Renal cortex interstitium (tissue), 11 donors: ENCODE measurements at regions not wholly inside any gene's neighbourhood (a gene's known extent, or its start where the extent isn't known, plus 50 kb on each side); places are given as distances from the start of the nearest gene placed in this dataset.

Experiments used
- DNase-seq, 11 donors: peaks; one replicate each; pipeline ENCODE4 v3.0.0-alpha.2; 2013; ENCODE audit warnings: low read depth in 9 of 11, low spot score in 4 of 11; ENCODE audit errors: extremely low read depth in 1 of 11

GRCh38 chr3:107062787-107063186 lies 314.5 kb upstream of the CCDC54 start:
- no peak for DNase-seq

GRCh38 chr3:107063351-107063750 lies 313.9 kb upstream of the CCDC54 start:
- no peak for DNase-seq

GRCh38 chr3:107064405-107065060 lies 312.7 kb upstream of the CCDC54 start:
- DNase-seq = peak; percentile 65 to 89 (median 74)

GRCh38 chr3:107065094-107065861 lies 312.0 kb upstream of the CCDC54 start:
- no peak for DNase-seq

GRCh38 chr3:107067421-107067820 lies 309.8 kb upstream of the CCDC54 start:
- DNase-seq = no peak

- no peak for DNase-seq
Observed at GRCh38 chr3:107068980-107069379, 308.3 kb upstream of the CCDC54 start.

GRCh38 chr3:107076946-107077345 lies 300.3 kb upstream of the CCDC54 start:
- DNase-seq = no peak

GRCh38 chr3:107077391-107077790 lies 299.8 kb upstream of the CCDC54 start:
- DNase-seq = no peak

GRCh38 chr3:107082527-107082926 lies 294.7 kb upstream of the CCDC54 start:
- no peak for DNase-seq

GRCh38 chr3:107085261-107085660 lies 292.0 kb upstream of the CCDC54 start:
- no peak for DNase-seq

- DNase-seq = no peak
Observed at GRCh38 chr3:107092121-107092520, 285.1 kb upstream of the CCDC54 start.

GRCh38 chr3:107098864-107099263 lies 278.4 kb upstream of the CCDC54 start:
- DNase-seq = no peak

- DNase-seq = no peak
Observed at GRCh38 chr3:107100137-107100536, 277.1 kb upstream of the CCDC54 start.

- DNase-seq = no peak
Observed at GRCh38 chr3:107100573-107100972, 276.7 kb upstream of the CCDC54 start.

GRCh38 chr3:107103786-107104185 lies 273.5 kb upstream of the CCDC54 start:
- DNase-seq = no peak

- no peak for DNase-seq
Observed at GRCh38 chr3:107106316-107106715, 270.9 kb upstream of the CCDC54 start.

- no peak for DNase-seq
Observed at GRCh38 chr3:107106907-107107306, 270.3 kb upstream of the CCDC54 start.

GRCh38 chr3:107110596-107111305 lies 266.5 kb upstream of the CCDC54 start:
- no peak for DNase-seq

GRCh38 chr3:107111872-107112271 lies 265.4 kb upstream of the CCDC54 start:
- no peak for DNase-seq

GRCh38 chr3:107112356-107112755 lies 264.9 kb upstream of the CCDC54 start:
- DNase-seq = no peak
